SU-DHL-6 (cell line): ENCODE measurements at regions not wholly inside any gene's neighbourhood (a gene's known extent, or its start where the extent isn't known, plus 50 kb on each side); places are given as distances from the start of the nearest gene placed in this dataset.

ENCODE experiments used
- EZH2phosphoT487 ChIP-seq: fragments of 200-600 bp; sonication (generic), shearing (Covaris generic); conservative IDR thresholded peaks from 2 replicates; pipeline ENCODE4 v1.6.1; 2018; ENCODE audit warnings: mild to moderate bottlenecking, antibody characterized with exemption, low read length, moderate library complexity, mixed read lengths
- TF ChIP-seq, protein P1 (sequence below): fragments of 200-600 bp; sonication (generic); IDR thresholded peaks from one replicate; pipeline ENCODE4 v1.5.1; 2017; ENCODE audit warnings: antibody characterized with exemption, mild to moderate bottlenecking, low read length, moderate library complexity; ENCODE audit not compliant: insufficient read depth, poor library complexity, severe bottlenecking

DNA sequence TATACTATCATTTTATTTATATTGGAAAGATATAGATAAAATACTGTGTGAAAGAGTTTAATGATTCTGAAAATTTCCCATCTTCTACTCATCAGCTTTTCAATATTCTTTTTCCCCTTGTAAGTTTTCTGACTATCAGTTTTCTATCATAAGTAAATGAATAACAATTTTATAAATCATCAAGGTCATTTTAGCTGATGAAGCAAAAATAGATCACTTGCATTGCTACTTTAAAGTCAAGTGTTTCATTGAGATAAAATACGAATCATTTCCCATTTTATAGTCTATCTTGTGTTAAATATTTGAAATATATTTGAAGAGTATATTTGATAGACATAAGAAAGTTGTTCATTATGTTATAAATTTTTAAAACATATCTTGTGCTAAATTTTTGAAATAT, 811.0 kb upstream of the GALNTL6 start:
- TF ChIP-seq, protein P1, sequence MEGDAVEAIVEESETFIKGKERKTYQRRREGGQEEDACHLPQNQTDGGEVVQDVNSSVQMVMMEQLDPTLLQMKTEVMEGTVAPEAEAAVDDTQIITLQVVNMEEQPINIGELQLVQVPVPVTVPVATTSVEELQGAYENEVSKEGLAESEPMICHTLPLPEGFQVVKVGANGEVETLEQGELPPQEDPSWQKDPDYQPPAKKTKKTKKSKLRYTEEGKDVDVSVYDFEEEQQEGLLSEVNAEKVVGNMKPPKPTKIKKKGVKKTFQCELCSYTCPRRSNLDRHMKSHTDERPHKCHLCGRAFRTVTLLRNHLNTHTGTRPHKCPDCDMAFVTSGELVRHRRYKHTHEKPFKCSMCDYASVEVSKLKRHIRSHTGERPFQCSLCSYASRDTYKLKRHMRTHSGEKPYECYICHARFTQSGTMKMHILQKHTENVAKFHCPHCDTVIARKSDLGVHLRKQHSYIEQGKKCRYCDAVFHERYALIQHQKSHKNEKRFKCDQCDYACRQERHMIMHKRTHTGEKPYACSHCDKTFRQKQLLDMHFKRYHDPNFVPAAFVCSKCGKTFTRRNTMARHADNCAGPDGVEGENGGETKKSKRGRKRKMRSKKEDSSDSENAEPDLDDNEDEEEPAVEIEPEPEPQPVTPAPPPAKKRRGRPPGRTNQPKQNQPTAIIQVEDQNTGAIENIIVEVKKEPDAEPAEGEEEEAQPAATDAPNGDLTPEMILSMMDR: no peak
- TF ChIP-seq EZH2phosphoT487: no peak
